Ishikawa (cell line): ENCODE measurements at regions not wholly inside any gene's neighbourhood (a gene's known extent, or its start where the extent isn't known, plus 50 kb on each side); places are given as distances from the start of the nearest gene placed in this dataset.

Source experiments
- CEBPB ChIP-seq: IDR thresholded peaks from 2 replicates; pipeline ENCODE4 v1.6.1; 2012
- CREB1 ChIP-seq: IDR thresholded peaks from 2 replicates; pipeline ENCODE4 v1.6.1; 2012; ENCODE audit warnings: low read depth
- EGR1 ChIP-seq: IDR thresholded peaks from 2 replicates; pipeline ENCODE4 v1.6.1; 2012
- EP300 ChIP-seq: IDR thresholded peaks from 2 replicates; pipeline ENCODE4 v1.6.1; 2012; ENCODE audit warnings: borderline replicate concordance
- FOXM1 ChIP-seq: IDR thresholded peaks from 2 replicates; pipeline ENCODE4 v1.6.1; 2012; ENCODE audit warnings: low read depth, borderline replicate concordance
- MAX ChIP-seq: IDR thresholded peaks from 2 replicates; pipeline ENCODE4 v1.6.1; 2012
- NFIC ChIP-seq: IDR thresholded peaks from 2 replicates; pipeline ENCODE4 v1.6.1; 2012
- RAD21 ChIP-seq: IDR thresholded peaks from 2 replicates; pipeline ENCODE4 v1.6.1; 2012; ENCODE audit warnings: low read depth
- REST ChIP-seq: IDR thresholded peaks from 2 replicates; pipeline ENCODE4 v1.6.1; 2012; ENCODE audit warnings: low read depth, mild to moderate bottlenecking
- TAF1 ChIP-seq: IDR thresholded peaks from 2 replicates; pipeline ENCODE4 v1.6.1; 2012; ENCODE audit warnings: low read depth, mild to moderate bottlenecking
- TCF12 ChIP-seq: IDR thresholded peaks from 2 replicates; pipeline ENCODE4 v1.6.1; 2012; ENCODE audit warnings: low read depth
- TEAD4 ChIP-seq: IDR thresholded peaks from 2 replicates; pipeline ENCODE4 v1.6.1; 2012
- USF1 ChIP-seq: IDR thresholded peaks from 2 replicates; pipeline ENCODE4 v1.6.1; 2012
- YY1 ChIP-seq: IDR thresholded peaks from 2 replicates; pipeline ENCODE4 v1.6.1; 2012; ENCODE audit warnings: low read depth
- ZBTB7A ChIP-seq: IDR thresholded peaks from 2 replicates; pipeline ENCODE4 v1.6.1; 2012; ENCODE audit warnings: low read depth

GRCh38 chr7:360454-361100 is 70.6 kb downstream of the FOXL3 start:
- TF ChIP-seq NFIC (no peak), RAD21 (no peak), FOXM1 (no peak), CREB1 (no peak), ZBTB7A (no peak), REST (no peak), TAF1 (no peak), TEAD4 (no peak), TCF12 (no peak), EP300 (no peak), CEBPB (no peak), USF1 (no peak), EGR1 (no peak), YY1 (no peak), MAX (no peak)

- TF ChIP-seq TEAD4 (no peak), EP300 (no peak), YY1 (no peak), ZBTB7A (no peak), NFIC (no peak), MAX (no peak), RAD21 (no peak), USF1 (no peak), FOXM1 (no peak), EGR1 (no peak), CEBPB (no peak), TAF1 (no peak), REST (no peak), TCF12 (no peak), CREB1 (no peak)
Observed at GRCh38 chr7:361680-362401, 71.9 kb downstream of the FOXL3 start.

- TF ChIP-seq FOXM1 = no peak
- no peak for TF ChIP-seq TEAD4
- TF ChIP-seq MAX = no peak
- TF ChIP-seq TCF12 = no peak
- TF ChIP-seq CREB1 = no peak
- no peak for TF ChIP-seq NFIC
- no peak for TF ChIP-seq EP300
- TF ChIP-seq EGR1 = no peak
- no peak for TF ChIP-seq REST
- TF ChIP-seq RAD21 = no peak
Observed at GRCh38 chr7:362402-363096, 72.6 kb downstream of the FOXL3 start.

- TF ChIP-seq NFIC (no peak), FOXM1 (no peak), YY1 (no peak), MAX (no peak), CEBPB (no peak), USF1 (no peak), REST (no peak), TEAD4 (no peak), RAD21 (no peak), TCF12 (no peak), CREB1 (no peak), TAF1 (no peak)
Observed at GRCh38 chr7:363626-364025, 73.7 kb downstream of the FOXL3 start.
